Neural cell (in vitro differentiated cells): ENCODE measurements at regions not wholly inside any gene's neighbourhood (a gene's known extent, or its start where the extent isn't known, plus 50 kb on each side); places are given as distances from the start of the nearest gene placed in this dataset.

Source experiments
- H2AFZ ChIP-seq: fragments of 200-600, 300-800 bp; sonication (generic), shearing (Covaris generic); 2 replicates; pipeline ENCODE4 v1.6.0; 2014; ENCODE audit warnings: low read depth, mild to moderate bottlenecking, antibody characterized with exemption, low read length, moderate library complexity
- H3F3A ChIP-seq: fragments of 200-600 bp; shearing (Covaris generic); 2 replicates; pipeline ENCODE4 v1.6.1; 2016; ENCODE audit warnings: mild to moderate bottlenecking, moderate library complexity, mixed read lengths, antibody characterized with exemption, low read length; ENCODE audit not compliant: insufficient read depth, poor library complexity, severe bottlenecking
- H3K27ac ChIP-seq: fragments of 200-600, 300-800 bp; sonication (generic), shearing (Covaris generic); 2 replicates; pipeline ENCODE4 v1.5.1; 2014; ENCODE audit warnings: mild to moderate bottlenecking, low read length, moderate library complexity
- H3K27me3 ChIP-seq: fragments of 300-800, 200-600 bp; sonication (generic), shearing (Covaris generic); 2 replicates; pipeline ENCODE4 v1.6.0; 2014; ENCODE audit warnings: mild to moderate bottlenecking, low read depth, low read length, moderate library complexity; ENCODE audit not compliant: insufficient read depth
- H3K36me3 ChIP-seq: fragments of 300-800, 200-600 bp; sonication (generic), shearing (Covaris generic); 2 replicates; pipeline ENCODE4 v1.5.1; 2014; ENCODE audit warnings: mild to moderate bottlenecking, antibody characterized with exemption, low read length, moderate library complexity; ENCODE audit not compliant: insufficient read depth
- H3K4me2 ChIP-seq: fragments of 300-800, 200-600 bp; sonication (generic), shearing (Covaris generic); 2 replicates; pipeline ENCODE4 v1.6.0; 2014; ENCODE audit warnings: mild to moderate bottlenecking, low read length
- H3K4me3 ChIP-seq: fragments of 300-800, 200-600 bp; sonication (generic), shearing (Covaris generic); 2 replicates; pipeline ENCODE4 v1.5.1; 2014; ENCODE audit warnings: mild to moderate bottlenecking, low read length, moderate library complexity
- H3K79me2 ChIP-seq: fragments of 200-600 bp; shearing (Covaris generic); replicated peaks from 2 replicates; pipeline ENCODE4 v1.6.0; 2014; ENCODE audit warnings: mild to moderate bottlenecking, low read length, moderate library complexity; ENCODE audit not compliant: insufficient read depth
- H3K9ac ChIP-seq: fragments of 300-800, 200-600 bp; sonication (generic), shearing (Covaris generic); 2 replicates; pipeline ENCODE4 v1.6.1; 2016; ENCODE audit warnings: mild to moderate bottlenecking, low read length, mixed read lengths
- H3K9me2 ChIP-seq: fragments of 200-600 bp; shearing (Covaris generic); 2 replicates; pipeline ENCODE4 v1.6.1; 2016; ENCODE audit warnings: mild to moderate bottlenecking, low read length, mixed read lengths; ENCODE audit not compliant: insufficient read depth
- H3K9me3 ChIP-seq: fragments of 200-600, 300-800 bp; sonication (generic), shearing (Covaris generic); 2 replicates; pipeline ENCODE4 v1.6.1; 2016; ENCODE audit warnings: mild to moderate bottlenecking, mixed run types, low read length, moderate library complexity, mixed read lengths
- H4K20me1 ChIP-seq: fragments of 200-600 bp; shearing (Covaris generic); 2 replicates; pipeline ENCODE4 v1.6.1; 2016; ENCODE audit warnings: mild to moderate bottlenecking, mixed run types; ENCODE audit not compliant: insufficient read depth
- EP300 ChIP-seq: fragments of 450-650 bp; conservative IDR thresholded peaks from 2 replicates; pipeline ENCODE4 v1.6.1; 2014; ENCODE audit warnings: antibody characterized with exemption, mild to moderate bottlenecking, moderate library complexity; ENCODE audit not compliant: poor library complexity, severe bottlenecking
- EZH2 ChIP-seq: fragments of 200-600, 300-800 bp; shearing (Covaris generic), sonication (generic); IDR thresholded peaks from 2 replicates; pipeline ENCODE4 v1.6.1; 2014; ENCODE audit warnings: antibody characterized with exemption, low read length, borderline replicate concordance, mild to moderate bottlenecking; ENCODE audit not compliant: insufficient read depth, poor library complexity, severe bottlenecking
- MXI1 ChIP-seq: fragments of 450-650 bp; conservative IDR thresholded peaks from 2 replicates; pipeline ENCODE4 v1.6.1; 2014; ENCODE audit warnings: antibody characterized with exemption, mild to moderate bottlenecking; ENCODE audit not compliant: poor library complexity, severe bottlenecking
- POLR2AphosphoS5 ChIP-seq: IDR thresholded peaks from 2 replicates; pipeline ENCODE4 v1.6.1; 2012
- RAD21 ChIP-seq: fragments of 450-650 bp; conservative IDR thresholded peaks from 2 replicates; pipeline ENCODE4 v1.6.1; 2014; ENCODE audit warnings: antibody characterized with exemption, mild to moderate bottlenecking, moderate library complexity
- SMC3 ChIP-seq: fragments of 450-650 bp; conservative IDR thresholded peaks from 2 replicates; pipeline ENCODE4 v1.6.1; 2014; ENCODE audit warnings: antibody characterized with exemption, mild to moderate bottlenecking, moderate library complexity; ENCODE audit not compliant: poor library complexity
- TAF1 ChIP-seq: IDR thresholded peaks from 2 replicates; pipeline ENCODE4 v1.6.1; 2012; ENCODE audit warnings: low read depth
- TF ChIP-seq, protein P1 (sequence below): fragments of 450-650 bp; IDR thresholded peaks from 2 replicates; pipeline ENCODE4 v1.5.1; 2014; ENCODE audit warnings: antibody characterized with exemption, mild to moderate bottlenecking, moderate library complexity; ENCODE audit not compliant: poor library complexity, severe bottlenecking
- TF ChIP-seq, protein P2 (sequence below): IDR thresholded peaks from 2 replicates; pipeline ENCODE4 v1.6.1; 2012; ENCODE audit warnings: borderline replicate concordance

DNA sequence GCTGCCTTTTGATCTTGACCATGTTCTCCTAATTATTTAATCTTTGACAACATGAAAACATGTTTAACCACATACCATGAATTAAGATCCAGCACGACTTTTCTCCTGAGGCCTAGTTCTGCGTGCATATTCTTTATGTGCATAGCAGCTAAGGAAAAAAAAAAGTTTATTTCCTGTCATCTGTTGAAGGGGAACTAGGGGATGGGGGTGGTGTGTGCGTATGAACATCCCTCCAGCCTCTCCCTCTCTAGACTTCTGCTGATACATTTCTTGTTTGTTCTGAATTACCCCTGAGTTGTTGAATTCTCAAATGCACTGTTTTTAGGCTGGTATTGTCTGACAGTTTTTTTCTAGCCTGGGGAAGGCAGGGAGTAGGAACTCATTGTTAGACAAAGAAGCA is 543.3 kb downstream of the FGF9 start:
- H3K4me2 ChIP-seq, result no peak overlapping the region
- TF ChIP-seq, protein P1, sequence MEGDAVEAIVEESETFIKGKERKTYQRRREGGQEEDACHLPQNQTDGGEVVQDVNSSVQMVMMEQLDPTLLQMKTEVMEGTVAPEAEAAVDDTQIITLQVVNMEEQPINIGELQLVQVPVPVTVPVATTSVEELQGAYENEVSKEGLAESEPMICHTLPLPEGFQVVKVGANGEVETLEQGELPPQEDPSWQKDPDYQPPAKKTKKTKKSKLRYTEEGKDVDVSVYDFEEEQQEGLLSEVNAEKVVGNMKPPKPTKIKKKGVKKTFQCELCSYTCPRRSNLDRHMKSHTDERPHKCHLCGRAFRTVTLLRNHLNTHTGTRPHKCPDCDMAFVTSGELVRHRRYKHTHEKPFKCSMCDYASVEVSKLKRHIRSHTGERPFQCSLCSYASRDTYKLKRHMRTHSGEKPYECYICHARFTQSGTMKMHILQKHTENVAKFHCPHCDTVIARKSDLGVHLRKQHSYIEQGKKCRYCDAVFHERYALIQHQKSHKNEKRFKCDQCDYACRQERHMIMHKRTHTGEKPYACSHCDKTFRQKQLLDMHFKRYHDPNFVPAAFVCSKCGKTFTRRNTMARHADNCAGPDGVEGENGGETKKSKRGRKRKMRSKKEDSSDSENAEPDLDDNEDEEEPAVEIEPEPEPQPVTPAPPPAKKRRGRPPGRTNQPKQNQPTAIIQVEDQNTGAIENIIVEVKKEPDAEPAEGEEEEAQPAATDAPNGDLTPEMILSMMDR, result no peak
- TF ChIP-seq SMC3, result no peak
- TF ChIP-seq RAD21, result no peak
- TF ChIP-seq, protein P2, sequence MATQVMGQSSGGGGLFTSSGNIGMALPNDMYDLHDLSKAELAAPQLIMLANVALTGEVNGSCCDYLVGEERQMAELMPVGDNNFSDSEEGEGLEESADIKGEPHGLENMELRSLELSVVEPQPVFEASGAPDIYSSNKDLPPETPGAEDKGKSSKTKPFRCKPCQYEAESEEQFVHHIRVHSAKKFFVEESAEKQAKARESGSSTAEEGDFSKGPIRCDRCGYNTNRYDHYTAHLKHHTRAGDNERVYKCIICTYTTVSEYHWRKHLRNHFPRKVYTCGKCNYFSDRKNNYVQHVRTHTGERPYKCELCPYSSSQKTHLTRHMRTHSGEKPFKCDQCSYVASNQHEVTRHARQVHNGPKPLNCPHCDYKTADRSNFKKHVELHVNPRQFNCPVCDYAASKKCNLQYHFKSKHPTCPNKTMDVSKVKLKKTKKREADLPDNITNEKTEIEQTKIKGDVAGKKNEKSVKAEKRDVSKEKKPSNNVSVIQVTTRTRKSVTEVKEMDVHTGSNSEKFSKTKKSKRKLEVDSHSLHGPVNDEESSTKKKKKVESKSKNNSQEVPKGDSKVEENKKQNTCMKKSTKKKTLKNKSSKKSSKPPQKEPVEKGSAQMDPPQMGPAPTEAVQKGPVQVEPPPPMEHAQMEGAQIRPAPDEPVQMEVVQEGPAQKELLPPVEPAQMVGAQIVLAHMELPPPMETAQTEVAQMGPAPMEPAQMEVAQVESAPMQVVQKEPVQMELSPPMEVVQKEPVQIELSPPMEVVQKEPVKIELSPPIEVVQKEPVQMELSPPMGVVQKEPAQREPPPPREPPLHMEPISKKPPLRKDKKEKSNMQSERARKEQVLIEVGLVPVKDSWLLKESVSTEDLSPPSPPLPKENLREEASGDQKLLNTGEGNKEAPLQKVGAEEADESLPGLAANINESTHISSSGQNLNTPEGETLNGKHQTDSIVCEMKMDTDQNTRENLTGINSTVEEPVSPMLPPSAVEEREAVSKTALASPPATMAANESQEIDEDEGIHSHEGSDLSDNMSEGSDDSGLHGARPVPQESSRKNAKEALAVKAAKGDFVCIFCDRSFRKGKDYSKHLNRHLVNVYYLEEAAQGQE, result no peak
- TF ChIP-seq EZH2, result no peak
- TF ChIP-seq MXI1, result no peak
- TF ChIP-seq EP300, result no peak
- TF ChIP-seq POLR2AphosphoS5, result no peak
- no peak for TF ChIP-seq TAF1

DNA sequence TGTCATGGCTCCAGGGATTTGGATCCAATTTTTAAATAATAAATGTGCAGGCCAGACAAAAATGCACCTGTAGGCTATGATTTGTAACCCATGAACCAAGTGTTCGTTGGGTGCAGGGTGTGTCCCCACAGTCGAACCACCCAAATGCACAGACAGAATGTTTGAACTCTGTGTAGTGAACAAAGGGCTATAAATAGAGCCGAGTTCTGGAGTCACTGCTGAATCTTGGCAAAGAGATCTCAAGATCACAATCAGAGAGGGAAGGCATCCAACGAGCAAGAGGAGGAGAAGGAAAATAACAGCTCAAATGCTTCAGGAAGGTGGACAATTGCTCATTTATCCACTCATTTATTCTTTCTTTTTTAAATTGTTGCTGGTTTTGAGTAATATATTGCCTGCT is 547.9 kb downstream of the FGF9 start:
- Histone ChIP-seq H3K9me2 (no peaks in the 10 kb centered on the region), H3K9me3 (no peaks in the 10 kb centered on the region), H4K20me1 (no peaks in the 10 kb centered on the region), H3K4me3 (no peak overlapping the region), H3K27me3 (peaks cover 93% of the 10 kb centered on the region), H3K79me2 (no peaks in the 10 kb centered on the region), H2AFZ (no peak overlapping the region), H3K27ac (no peak overlapping the region), H3K9ac (no peak overlapping the region), H3F3A (no peaks in the 10 kb centered on the region), H3K36me3 (no peaks in the 10 kb centered on the region), H3K4me2 (no peak overlapping the region)
- TF ChIP-seq EP300 (no peak), POLR2AphosphoS5 (no peak), TAF1 (no peak), MXI1 (no peak), EZH2 (no peak), RAD21 (no peak), SMC3 (no peak)
- TF ChIP-seq, protein P1, result no peak
- TF ChIP-seq, protein P2, result no peak

More for the DNA sequence above, 543.3 kb downstream of the FGF9 start:
- Histone ChIP-seq H4K20me1 (no peaks in the 10 kb centered on the region), H2AFZ (no peak overlapping the region), H3K9me3 (no peaks in the 10 kb centered on the region), H3K79me2 (no peaks in the 10 kb centered on the region), H3F3A (no peaks in the 10 kb centered on the region), H3K36me3 (no peaks in the 10 kb centered on the region), H3K9ac (no peak overlapping the region), H3K4me3 (no peak overlapping the region), H3K27ac (no peak overlapping the region), H3K9me2 (no peaks in the 10 kb centered on the region), H3K27me3 (peaks cover 54% of the 10 kb centered on the region)
